ENCODE measurements at regions not wholly inside any gene's neighbourhood (a gene's known extent, or its start where the extent isn't known, plus 50 kb on each side); places are given as distances from the start of the nearest gene placed in this dataset.

- Histone ChIP-seq H3K4me1 (ENCODE audit: control insufficient read depth, insufficient read depth, low read length) (no peaks in the 10 kb centered on the region), H2BK20ac (ENCODE audit: low read depth, low read length) (no peak overlapping the region), H2BK15ac (ENCODE audit: low read depth, low read length) (no peak overlapping the region), H3K9me1 (ENCODE audit: insufficient read depth, low read length) (no peaks in the 10 kb centered on the region), H2BK120ac (ENCODE audit: low read depth, low read length) (no peak overlapping the region), H2AK9ac (replicated peaks; ENCODE audit: low read depth, low read length, poor library complexity) (no peak overlapping the region), H3K14ac (replicated peaks; ENCODE audit: low read depth, low read length) (no peak overlapping the region), H3K36me3 (ENCODE audit: control insufficient read depth, insufficient read depth, low read length) (no peaks in the 10 kb centered on the region), H3K9me3 (ENCODE audit: control insufficient read depth, insufficient read depth, low read length) (no peaks in the 10 kb centered on the region), H3K4ac (ENCODE audit: low read depth, low read length) (no peak overlapping the region), H3K4me2 (ENCODE audit: low read depth, low read length) (no peak overlapping the region), H4K8ac (ENCODE audit: low read depth in 2 of 2, low read length in 2 of 2) (no peak overlapping the region), H3K23ac (ENCODE audit: low read depth, low read length) (no peak overlapping the region), H2BK5ac (ENCODE audit: low read depth, low read length, poor library complexity, severe bottlenecking) (no peak overlapping the region), H3K79me1 (ENCODE audit: low read depth in 1 of 2, low read length in 2 of 2) (no peaks in the 10 kb centered on the region), H3K9ac (ENCODE audit: low read depth, low read length) (no peak overlapping the region), H4K20me1 (ENCODE audit: insufficient read depth, low read length) (no peaks in the 10 kb centered on the region), H3K27me3 (ENCODE audit: control insufficient read depth, insufficient read depth, low read length) (peaks cover 10% of the 10 kb centered on the region), H2AK5ac (ENCODE audit: low read depth, low read length) (no peak overlapping the region), H2AFZ (replicated peaks; ENCODE audit: low read length, poor library complexity) (no peak overlapping the region), H3K4me3 (ENCODE audit: insufficient read depth, low read depth, low read length) (no peak overlapping the region), H4K5ac (ENCODE audit: low read depth, low read length) (no peak overlapping the region), H4K91ac (ENCODE audit: insufficient read depth, low read depth, low read length) (no peak overlapping the region), H3K18ac (ENCODE audit: low read depth, low read length) (no peak overlapping the region), H3K56ac (ENCODE audit: extremely low read depth, insufficient read depth, low read length) (no peak overlapping the region), H3K27ac (ENCODE audit: insufficient read depth, low read length) (no peak overlapping the region)
- in situ Hi-C loops (cut with MboI; ENCODE audit: low sequenced_read_pairs) (loop anchor here (5.0 to 25.0 kb wide), 4 partner anchors 129 to 937 kb away; partner anchors contain the start of gene MKX), intact Hi-C loops (cut with micrococcal nuclease) (loop anchor here (1.0 to 10.0 kb wide), 5 partner anchors 79 to 934 kb away; no protein-coding TSS in a partner anchor), dilution Hi-C loops (cut with HindIII; ENCODE audit: low sequenced_read_pairs, unreplicated experiment) (loop anchor here (25.0 kb wide), 1 partner anchor 119 kb away; no protein-coding TSS in a partner anchor)
- no peak for DNase-seq
- CTCF ChIA-PET: interaction anchor here (0.5 to 3.9 kb wide), 8 partner anchors 12 to 598 kb away, joined by 3 to 41 read pairs (median 3); no protein-coding TSS in a partner anchor
- POLR2A ChIA-PET (ENCODE audit: unreplicated experiment): no interaction called here
- no TSS peak for BruUV-seq (replicated peaks)
- ATAC-seq (ENCODE audit: low read depth): no peak
- no peak for TF ChIP-seq RFX5 (IDR thresholded peaks at IDR 0.05; ENCODE audit: low read depth, low read length)
- TF ChIP-seq BHLHE40 (IDR thresholded peaks at IDR 0.05; ENCODE audit: low read depth, low read length): no peak
These were observed 78.6 kb upstream of the MPP7 start for GRCh38 chr10:28381466-28381865.

Measured in IMR-90 (cell line).